Thyroid gland (tissue), 4 donors: ENCODE measurements at regions not wholly inside any gene's neighbourhood (a gene's known extent, or its start where the extent isn't known, plus 50 kb on each side); places are given as distances from the start of the nearest gene placed in this dataset.

Experiments
- POLR2A ChIP-seq, 2 donors: fragments of 450-650 bp; IDR thresholded peaks; one replicate each; pipeline ENCODE4 v1.6.1; 2017; ENCODE audit warnings: antibody characterized with exemption in 2 of 2, mild to moderate bottlenecking in 2 of 2, moderate library complexity in 1 of 2
- TF ChIP-seq, protein P1 (sequence below), 6 experiments: fragments of 200-600 bp in 3 of 6; fragments of 450-650 bp in 3 of 6; sonication (generic) in 3 of 6; IDR thresholded peaks; one replicate each; pipeline ENCODE4 v1.5.1; 2016 to 2019; ENCODE audit warnings: antibody characterized with exemption in 6 of 6, mild to moderate bottlenecking in 2 of 6, inconsistent platforms in 1 of 6, moderate library complexity in 1 of 6

DNA sequence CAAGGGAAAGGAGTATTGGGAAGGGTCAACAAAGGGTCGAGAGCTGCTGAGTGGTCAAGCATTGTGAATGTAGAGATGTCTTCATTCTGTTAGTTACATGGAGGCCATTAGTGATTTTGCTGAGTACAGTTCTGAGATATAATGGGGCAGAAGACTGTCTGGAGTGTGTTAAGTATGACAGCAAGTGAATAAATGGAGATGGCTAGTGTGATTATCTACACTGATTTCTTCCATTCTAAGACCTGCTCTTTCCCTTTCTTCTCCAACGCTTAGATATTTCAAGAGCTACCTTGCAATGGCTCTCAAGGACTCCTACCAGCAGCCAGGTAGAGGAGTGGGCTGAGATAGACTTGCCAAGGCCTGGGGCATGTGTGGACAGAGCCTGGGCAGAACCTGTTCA, 216.5 kb downstream of the MFSD1 start:
- TF ChIP-seq, protein P1, sequence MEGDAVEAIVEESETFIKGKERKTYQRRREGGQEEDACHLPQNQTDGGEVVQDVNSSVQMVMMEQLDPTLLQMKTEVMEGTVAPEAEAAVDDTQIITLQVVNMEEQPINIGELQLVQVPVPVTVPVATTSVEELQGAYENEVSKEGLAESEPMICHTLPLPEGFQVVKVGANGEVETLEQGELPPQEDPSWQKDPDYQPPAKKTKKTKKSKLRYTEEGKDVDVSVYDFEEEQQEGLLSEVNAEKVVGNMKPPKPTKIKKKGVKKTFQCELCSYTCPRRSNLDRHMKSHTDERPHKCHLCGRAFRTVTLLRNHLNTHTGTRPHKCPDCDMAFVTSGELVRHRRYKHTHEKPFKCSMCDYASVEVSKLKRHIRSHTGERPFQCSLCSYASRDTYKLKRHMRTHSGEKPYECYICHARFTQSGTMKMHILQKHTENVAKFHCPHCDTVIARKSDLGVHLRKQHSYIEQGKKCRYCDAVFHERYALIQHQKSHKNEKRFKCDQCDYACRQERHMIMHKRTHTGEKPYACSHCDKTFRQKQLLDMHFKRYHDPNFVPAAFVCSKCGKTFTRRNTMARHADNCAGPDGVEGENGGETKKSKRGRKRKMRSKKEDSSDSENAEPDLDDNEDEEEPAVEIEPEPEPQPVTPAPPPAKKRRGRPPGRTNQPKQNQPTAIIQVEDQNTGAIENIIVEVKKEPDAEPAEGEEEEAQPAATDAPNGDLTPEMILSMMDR (IDR thresholded peaks at IDR 0.05): no peak
- TF ChIP-seq POLR2A (IDR thresholded peaks at IDR 0.05): no peak
